Aorta (tissue), 5 donors: ENCODE measurements at regions not wholly inside any gene's neighbourhood (a gene's known extent, or its start where the extent isn't known, plus 50 kb on each side); places are given as distances from the start of the nearest gene placed in this dataset.
A peak's percentile ranks its signal among the peaks of the same experiment; 100 is the strongest.

Experiments
- ATAC-seq: fragments of 200-7000 bp; cut with Tn5 transposase; one replicate; pipeline ENCODE4 v1.9.1; 2022; ENCODE audit warnings: moderate library complexity; ENCODE audit not compliant: low FRiP score
- DNase-seq, 2 donors: peaks; one replicate each; pipeline ENCODE4 v3.0.0-alpha.2; 2020
- H3K27ac ChIP-seq, 2 donors: one replicate each; pipeline ENCODE4 v1.5.1; 2013; ENCODE audit warnings: low read length in 2 of 2, mild to moderate bottlenecking in 2 of 2, moderate library complexity in 2 of 2, control low read depth in 1 of 2, inconsistent platforms in 1 of 2, low read depth in 1 of 2
- H3K27me3 ChIP-seq, 2 donors: one replicate each; pipeline ENCODE4 v1.6.1; 2013; ENCODE audit warnings: control low read depth in 1 of 2, low read length in 1 of 2, mild to moderate bottlenecking in 1 of 2, moderate library complexity in 1 of 2; ENCODE audit not compliant: insufficient read depth in 2 of 2, control insufficient read depth in 1 of 2
- H3K36me3 ChIP-seq, 2 donors: one replicate each; pipeline ENCODE4 v1.6.1; 2013; ENCODE audit warnings: control low read depth in 1 of 2, low read length in 1 of 2, mild to moderate bottlenecking in 1 of 2; ENCODE audit not compliant: insufficient read depth in 2 of 2, control insufficient read depth in 1 of 2
- H3K4me1 ChIP-seq, 2 donors: one replicate each; pipeline ENCODE4 v1.6.1; 2013; ENCODE audit warnings: low read length in 2 of 2, control low read depth in 1 of 2, mild to moderate bottlenecking in 1 of 2, moderate library complexity in 1 of 2; ENCODE audit not compliant: insufficient read depth in 2 of 2, control insufficient read depth in 1 of 2
- H3K4me3 ChIP-seq, 2 donors: one replicate each; pipeline ENCODE4 v1.5.1; 2013; ENCODE audit warnings: low read length in 2 of 2, control low read depth in 1 of 2, mild to moderate bottlenecking in 1 of 2
- H3K9me3 ChIP-seq: one replicate; pipeline ENCODE4 v1.6.1; 2013; ENCODE audit warnings: mild to moderate bottlenecking, low read length; ENCODE audit not compliant: control insufficient read depth
- WGBS, 2 donors: extraction: QIAGEN DNeasy Blood & Tissue Kit; methylation state at CpG; one replicate each; pipeline ENCODE4 v1.1.7; 2013; 5-methylcytosine and 5-hydroxymethylcytosine counted together
- intact Hi-C, 2 donors: fragments of 100-400 bp; cut with DNase I; formaldehyde crosslinking; loops; one replicate each; pipeline versions ENCODE4 v1.14.2 to v1.15.0; 2022
- donor health status: healthy with polysubstance abuse.
- donor health status: Bipolar disorder and iron deficiency.
- donor health status: DM: no; HTN: no; CAD: no.
- donor health status: DM: no; HTN: no; CAD: no.
- donor health status: DM: yes; HTN: yes; CAD: no.

DNA sequence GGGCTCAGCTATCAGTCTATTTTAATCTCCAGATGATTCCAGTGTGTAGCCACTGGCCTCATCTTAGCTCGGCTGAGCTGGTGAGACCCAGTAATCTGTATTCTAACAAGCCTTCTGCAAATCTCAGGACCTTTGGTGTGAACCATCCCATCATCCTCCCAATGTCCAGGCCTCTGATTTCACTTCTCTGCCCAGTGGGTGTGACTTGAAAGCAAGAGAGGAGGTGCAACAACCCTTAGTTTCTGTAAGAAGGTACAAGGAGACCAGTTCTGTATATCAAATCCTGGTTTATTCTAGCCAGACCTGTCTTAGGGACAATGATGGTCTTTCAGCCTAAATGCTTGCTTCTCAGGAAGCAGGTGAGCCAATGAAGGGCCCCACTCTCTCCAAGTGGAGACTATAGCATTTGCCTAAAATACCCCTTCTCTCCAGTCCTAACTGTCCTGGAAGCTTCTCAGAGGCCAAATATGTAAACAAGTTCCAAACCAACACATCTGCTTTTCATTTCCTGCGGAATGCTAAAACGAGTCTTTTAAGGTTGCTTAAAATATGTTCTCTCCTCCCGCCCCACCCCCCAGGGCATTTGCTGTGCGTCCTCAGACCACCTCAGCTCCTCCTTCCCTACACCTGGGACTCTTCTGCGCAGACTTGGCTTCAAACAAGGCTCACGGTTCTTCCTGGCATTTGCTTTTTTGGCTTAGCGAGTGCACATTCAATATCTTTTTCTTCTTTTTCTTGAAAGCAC is 78.4 kb upstream of the FUT8 start:
- ATAC-seq (no peak), DNase-seq (no peak)

DNA sequence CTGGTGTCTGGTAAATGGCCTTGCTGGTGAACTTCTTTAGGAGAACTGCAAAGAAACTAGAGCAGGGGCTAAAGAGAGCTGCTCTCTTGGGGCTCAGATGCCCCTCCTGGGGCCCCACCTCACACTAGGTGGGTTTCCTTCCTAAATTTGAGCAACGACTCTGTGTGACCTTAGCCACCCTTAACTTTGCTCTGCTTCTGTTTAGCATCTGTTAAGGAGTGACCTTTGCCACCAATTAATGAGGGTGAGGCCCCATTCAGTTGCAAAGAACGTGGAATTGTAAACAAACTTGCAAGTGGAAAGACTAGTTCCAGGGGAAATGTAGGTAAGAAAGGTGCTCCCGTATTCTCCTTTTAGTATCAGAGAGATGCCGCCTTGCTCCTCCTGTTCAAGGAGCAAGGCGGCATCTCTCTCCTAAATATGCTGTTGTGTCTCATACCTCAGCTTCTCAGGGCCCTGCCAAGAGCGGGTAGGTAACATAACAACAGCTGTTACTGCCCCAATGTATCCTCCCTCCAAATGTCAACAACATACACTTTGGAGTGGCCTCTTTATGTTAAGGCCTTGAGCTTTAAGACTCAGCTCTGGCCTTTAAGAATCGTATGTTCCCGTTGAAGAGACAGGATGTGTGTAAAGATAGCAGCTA is 77.6 kb upstream of the FUT8 start:
- intact Hi-C loops, result no loop called here
- H3K27ac ChIP-seq, result no peak overlapping the region
- no peaks in the 10 kb centered on the region for H3K9me3 ChIP-seq
- no peak for ATAC-seq
- H3K4me3 ChIP-seq, result no peak overlapping the region
- peaks cover 0 to 1% of the 10 kb centered on the region in 2 donors for H3K27me3 ChIP-seq
- 61 to 66% methylated on average over 8 of the region's 8 CpGs for WGBS, 2 donors
- no peaks in the 10 kb centered on the region for H3K36me3 ChIP-seq
- no peaks in the 10 kb centered on the region for H3K4me1 ChIP-seq
- no peak for DNase-seq

More for the DNA sequence above, 78.4 kb upstream of the FUT8 start:
- Histone ChIP-seq H3K4me3 (no peak overlapping the region), H3K9me3 (no peaks in the 10 kb centered on the region), H3K36me3 (no peaks in the 10 kb centered on the region), H3K27me3 (peaks cover 0 to 1% of the 10 kb centered on the region in 2 donors), H3K27ac (no peak overlapping the region), H3K4me1 (no peaks in the 10 kb centered on the region)
- WGBS, 2 donors, result 51 to 59% methylated on average over 8 of the region's 8 CpGs
- intact Hi-C loops, result no loop called here

DNA sequence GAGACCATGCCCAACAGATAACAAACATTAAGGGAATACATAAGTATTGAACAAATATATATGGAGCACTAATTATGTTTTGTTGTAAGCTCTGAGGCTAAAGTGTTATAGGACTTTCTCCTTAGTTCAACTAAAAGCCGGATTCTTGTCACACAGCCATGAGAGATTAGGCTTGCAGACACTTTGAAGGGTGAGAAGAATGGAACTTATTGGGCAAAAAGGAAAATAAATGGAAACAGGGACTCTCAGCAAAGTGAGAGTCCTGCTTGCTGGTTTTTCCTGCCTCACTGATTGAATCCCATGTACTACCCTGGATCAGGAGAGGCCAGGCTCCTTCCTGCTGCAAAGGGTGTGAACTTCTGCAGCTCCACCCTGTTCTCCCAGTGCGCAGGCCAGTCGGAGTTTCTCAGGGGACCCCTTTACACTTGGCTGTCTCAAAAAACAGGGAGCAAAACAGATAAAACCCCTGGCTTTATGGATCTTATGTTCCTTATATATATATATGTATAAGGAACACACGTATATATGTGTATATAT is 77.1 kb upstream of the FUT8 start:
- Histone ChIP-seq H3K36me3 (no peaks in the 10 kb centered on the region), H3K4me3 (no peak overlapping the region), H3K27ac (no peak overlapping the region), H3K27me3 (peaks cover 0 to 1% of the 10 kb centered on the region in 2 donors), H3K9me3 (no peaks in the 10 kb centered on the region), H3K4me1 (no peaks in the 10 kb centered on the region)
- intact Hi-C loops, result no loop called here
- WGBS, 2 donors, result 79 to 80% methylated on average over 4 of the region's 4 CpGs
- no peak for DNase-seq
- no peak for ATAC-seq

DNA sequence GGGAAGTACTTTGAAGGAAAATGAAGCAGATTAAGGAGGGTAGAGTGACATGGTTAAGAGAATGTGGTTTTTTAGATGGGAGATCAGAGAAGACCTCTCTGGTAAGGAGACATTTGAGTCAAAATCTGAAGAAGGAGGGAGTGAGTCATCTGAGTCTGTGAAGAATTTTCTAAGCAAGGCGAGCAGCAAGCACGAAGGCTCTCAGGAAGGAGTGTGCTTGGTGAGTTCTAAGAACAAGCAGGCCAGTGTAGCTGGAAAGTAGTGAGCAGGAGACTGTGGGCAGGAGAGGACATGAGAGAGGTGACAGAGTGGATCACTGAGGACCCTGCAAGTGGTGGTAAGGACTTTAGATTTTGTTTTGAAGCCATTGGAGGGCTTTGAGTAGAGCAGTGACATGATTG is 76.3 kb upstream of the FUT8 start:
- H3K36me3 ChIP-seq, result no peaks in the 10 kb centered on the region
- H3K4me1 ChIP-seq, result no peaks in the 10 kb centered on the region
- no peak overlapping the region for H3K27ac ChIP-seq
- H3K4me3 ChIP-seq, result no peak overlapping the region
- intact Hi-C loops, result no loop called here
- no peak for DNase-seq
- H3K9me3 ChIP-seq, result no peaks in the 10 kb centered on the region
- WGBS, 2 donors, result 72 to 83% methylated on average over 2 of the region's 2 CpGs
- peaks cover 0 to 1% of the 10 kb centered on the region in 2 donors for H3K27me3 ChIP-seq
- ATAC-seq, result no peak

DNA sequence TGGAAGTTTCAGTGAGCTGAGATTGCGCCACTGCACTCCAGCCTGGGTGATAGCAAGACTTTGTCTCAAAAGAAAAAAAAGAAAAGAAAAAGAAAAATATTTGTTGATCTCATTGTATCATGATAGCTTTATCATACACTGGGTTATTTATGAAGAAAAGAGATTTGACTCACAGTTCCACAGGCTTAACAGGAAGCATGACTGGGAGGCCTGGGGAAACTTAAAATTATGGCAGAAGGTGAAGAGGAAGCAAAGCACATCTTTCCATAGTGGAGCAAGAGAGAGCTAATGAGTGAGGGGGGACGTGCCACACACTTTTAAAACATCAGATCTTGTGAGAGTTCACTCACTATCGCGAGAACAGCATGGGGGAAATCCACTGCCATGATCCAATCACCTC is 72.7 kb upstream of the FUT8 start:
- Histone ChIP-seq H3K27me3 (peaks cover 0 to 1% of the 10 kb centered on the region in 2 donors), H3K27ac (no peak overlapping the region), H3K4me1 (no peaks in the 10 kb centered on the region), H3K36me3 (no peaks in the 10 kb centered on the region), H3K9me3 (no peaks in the 10 kb centered on the region), H3K4me3 (no peak overlapping the region)
- ATAC-seq (no peak), DNase-seq (no peak)
- intact Hi-C loops, result no loop called here
- WGBS, 2 donors, result 90% methylated on average over 4 of the region's 4 CpGs

DNA sequence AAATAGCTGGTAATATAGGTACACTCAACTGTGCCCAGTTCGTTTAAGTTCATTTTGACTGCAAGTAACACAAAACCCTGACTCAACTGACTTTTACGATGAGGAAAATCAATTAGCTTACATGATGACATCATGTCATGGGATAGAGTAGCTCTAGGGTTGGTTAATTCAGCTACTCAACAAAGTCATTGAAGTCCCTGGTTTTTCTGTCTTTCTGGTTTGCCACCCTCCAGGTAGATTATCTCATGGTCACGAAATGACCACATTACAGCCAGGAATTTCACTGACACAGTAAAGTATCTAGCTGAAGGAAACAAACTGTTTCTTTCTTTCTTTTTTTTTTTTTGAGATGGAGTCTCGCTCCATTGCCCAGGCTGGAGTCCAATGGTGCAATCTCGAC is 68.5 kb upstream of the FUT8 start:
- WGBS, 2 donors, result 84 to 87% methylated on average over 5 of the region's 5 CpGs
- H3K4me3 ChIP-seq, result no peak overlapping the region
- no peaks in the 10 kb centered on the region for H3K4me1 ChIP-seq
- intact Hi-C loops, result no loop called here
- no peaks in the 10 kb centered on the region for H3K27me3 ChIP-seq
- no peaks in the 10 kb centered on the region for H3K9me3 ChIP-seq
- no peak for DNase-seq
- no peak overlapping the region for H3K27ac ChIP-seq
- no peak for ATAC-seq
- H3K36me3 ChIP-seq, result no peaks in the 10 kb centered on the region

DNA sequence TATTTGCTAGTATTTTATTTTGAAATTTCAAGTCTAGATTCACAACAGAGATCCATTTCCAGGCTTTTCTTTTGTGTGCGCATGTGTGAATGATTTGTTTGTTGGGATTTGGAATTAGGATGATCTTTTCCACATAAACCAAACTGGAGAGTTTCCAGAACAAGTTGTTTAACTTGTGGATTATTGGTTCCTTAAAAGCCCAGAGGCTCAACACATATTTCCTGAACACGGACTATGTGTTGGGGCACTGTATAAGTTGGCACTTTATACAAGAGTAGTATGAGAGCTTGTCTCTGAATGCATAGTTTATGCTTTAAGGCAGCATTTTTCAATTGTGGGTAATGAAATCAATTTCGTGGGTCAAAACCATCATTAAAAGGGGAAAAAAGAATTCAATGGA is 67.3 kb upstream of the FUT8 start:
- no peak overlapping the region for H3K27ac ChIP-seq
- no peaks in the 10 kb centered on the region for H3K27me3 ChIP-seq
- ATAC-seq (no peak), DNase-seq (no peak)
- no peaks in the 10 kb centered on the region for H3K36me3 ChIP-seq
- intact Hi-C loops, result no loop called here
- H3K4me3 ChIP-seq, result no peak overlapping the region
- H3K9me3 ChIP-seq, result no peaks in the 10 kb centered on the region
- 64 to 70% methylated on average over 3 of the region's 3 CpGs for WGBS, 2 donors
- H3K4me1 ChIP-seq, result no peaks in the 10 kb centered on the region

DNA sequence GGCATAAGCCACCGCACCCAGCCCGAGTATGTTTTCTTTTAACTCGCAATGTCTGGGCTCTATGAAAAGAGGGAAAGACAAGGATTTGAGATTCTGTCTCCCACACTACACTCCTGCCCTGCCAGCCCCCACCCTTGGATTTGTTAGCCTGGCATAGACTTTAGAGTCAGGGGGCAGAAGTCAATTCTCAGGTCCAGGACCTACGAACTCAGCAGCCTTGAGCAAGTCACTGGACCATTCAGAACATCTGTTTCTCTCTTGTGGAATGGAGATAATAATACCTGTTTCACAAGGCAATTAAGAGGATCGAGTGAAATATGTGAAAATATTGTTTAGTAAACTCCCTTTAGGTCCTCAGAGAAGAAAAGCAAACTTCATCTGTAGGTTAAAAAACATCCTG is 66.1 kb upstream of the FUT8 start:
- Histone ChIP-seq H3K36me3 (no peaks in the 10 kb centered on the region), H3K27ac (no peak overlapping the region), H3K9me3 (no peaks in the 10 kb centered on the region), H3K4me3 (no peak overlapping the region), H3K4me1 (no peaks in the 10 kb centered on the region), H3K27me3 (no peaks in the 10 kb centered on the region)
- intact Hi-C loops, result no loop called here
- ATAC-seq (no peak), DNase-seq (no peak)
- WGBS, 2 donors, result 62 to 70% methylated on average over 5 of the region's 5 CpGs

DNA sequence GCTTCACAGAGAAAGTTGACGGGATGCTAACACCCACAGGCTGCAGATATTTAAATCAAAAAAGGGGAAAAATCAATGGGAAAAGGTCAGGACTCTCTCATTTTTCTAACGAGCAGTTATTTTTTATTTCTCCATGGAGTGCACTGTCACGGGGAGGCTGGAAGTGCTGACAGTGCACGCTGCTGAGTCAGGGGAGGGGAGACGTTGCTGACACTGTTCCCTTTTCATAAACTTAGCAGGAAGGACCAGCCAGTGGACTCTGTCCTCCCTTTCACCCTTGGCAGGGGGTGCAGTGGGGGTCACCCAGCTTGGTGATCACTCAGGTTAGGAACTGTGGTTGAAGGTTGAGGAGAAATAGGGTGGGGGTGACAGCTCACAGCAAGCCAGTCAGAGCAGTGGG is 65.6 kb upstream of the FUT8 start:
- Histone ChIP-seq H3K27me3 (no peaks in the 10 kb centered on the region), H3K9me3 (no peaks in the 10 kb centered on the region), H3K4me1 (no peaks in the 10 kb centered on the region), H3K27ac (no peak overlapping the region), H3K4me3 (no peak overlapping the region), H3K36me3 (no peaks in the 10 kb centered on the region)
- ATAC-seq, result peak; percentile 68
- intact Hi-C loops, result no loop called here
- WGBS, 2 donors, result 20 to 27% methylated on average over 5 of the region's 5 CpGs
- peak in 1 of 2 donors; percentile 76 for DNase-seq
